Stromal cell of bone marrow (primary cell): ENCODE measurements at regions not wholly inside any gene's neighbourhood (a gene's known extent, or its start where the extent isn't known, plus 50 kb on each side); places are given as distances from the start of the nearest gene placed in this dataset.
"Not testable (repeated sequence)": the region's sequence is repeated elsewhere in the genome, so short reads cannot be mapped to it uniquely, and the experiment has no call there.

Source experiments
- DNase-seq: peaks from one replicate; pipeline ENCODE4 v3.0.0-alpha.2; 2012; ENCODE audit warnings: low read depth

GRCh38 chr6:158920311-158920905 lies 79.6 kb downstream of the RSPH3 start:
- DNase-seq: no peak

DNA sequence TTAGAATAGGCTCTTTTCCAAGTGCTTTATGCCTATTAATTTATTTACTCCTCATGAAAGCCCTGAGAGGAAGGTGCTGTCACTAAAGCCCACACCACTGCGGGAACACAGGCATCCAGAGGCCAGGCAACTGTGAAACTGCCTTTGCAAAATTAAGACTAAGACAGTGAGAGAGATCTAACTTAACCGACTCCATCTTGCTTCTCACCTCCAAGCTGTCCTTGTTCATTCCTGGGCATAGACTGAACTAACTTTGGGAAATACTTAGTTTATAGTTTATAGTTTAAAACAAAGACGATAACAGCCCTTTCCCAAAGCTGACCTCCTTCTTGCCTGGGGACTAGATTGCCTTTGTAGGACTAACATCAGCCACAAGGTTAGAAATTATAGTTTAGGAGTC lies 80.1 kb downstream of the RSPH3 start:
- no peak for DNase-seq

- no peak for DNase-seq
Measured at GRCh38 chr6:158916617-158917016, 83.4 kb downstream of the RSPH3 start.

GRCh38 chr6:158914923-158915322 lies 85.1 kb downstream of the RSPH3 start:
- DNase-seq: no peak

DNA sequence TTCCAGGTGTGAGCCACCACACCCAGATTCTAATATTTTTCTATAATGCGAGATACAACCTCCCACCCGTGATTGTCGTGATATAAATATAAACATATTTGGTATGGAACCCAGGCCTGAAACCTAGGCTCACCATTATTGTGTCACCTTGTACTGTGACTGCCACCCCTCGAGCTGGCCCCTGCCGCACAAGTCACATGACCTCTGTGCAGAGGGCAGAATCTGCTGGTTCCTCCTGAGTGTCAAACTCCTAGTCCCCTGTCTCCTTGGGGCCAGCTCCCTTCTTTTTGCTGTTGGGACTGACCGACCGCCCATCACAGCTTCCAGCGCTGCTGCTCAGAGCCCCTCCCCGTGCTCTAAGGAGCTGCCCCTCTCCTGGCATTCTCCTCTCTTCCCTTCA lies 86.4 kb downstream of the RSPH3 start:
- no peak for DNase-seq

DNA sequence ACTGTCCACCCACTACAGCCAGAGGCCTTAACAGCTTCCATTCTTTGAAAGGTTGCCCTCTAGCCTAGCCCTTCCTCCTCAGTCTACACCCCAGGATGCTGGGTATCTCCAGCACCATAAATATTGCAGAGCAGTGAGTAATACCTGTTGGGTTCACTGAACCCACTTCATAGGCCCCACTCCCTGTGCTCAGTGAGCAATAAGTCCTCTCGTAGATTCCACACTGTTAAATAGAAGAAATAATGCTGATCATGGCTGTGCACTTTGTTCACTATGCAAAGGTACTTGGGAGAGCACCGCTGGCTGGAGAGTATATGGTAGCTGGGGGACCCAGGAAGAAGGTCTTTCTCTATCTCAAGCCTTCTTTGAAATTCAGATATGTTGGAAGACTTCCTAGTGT lies 87.3 kb downstream of the RSPH3 start:
- DNase-seq: no peak

GRCh38 chr6:158911746-158912480 lies 88.1 kb downstream of the RSPH3 start:
- no peak for DNase-seq

- DNase-seq: no peak
Measured at GRCh38 chr6:158910484-158911440, 89.2 kb downstream of the RSPH3 start.

DNA sequence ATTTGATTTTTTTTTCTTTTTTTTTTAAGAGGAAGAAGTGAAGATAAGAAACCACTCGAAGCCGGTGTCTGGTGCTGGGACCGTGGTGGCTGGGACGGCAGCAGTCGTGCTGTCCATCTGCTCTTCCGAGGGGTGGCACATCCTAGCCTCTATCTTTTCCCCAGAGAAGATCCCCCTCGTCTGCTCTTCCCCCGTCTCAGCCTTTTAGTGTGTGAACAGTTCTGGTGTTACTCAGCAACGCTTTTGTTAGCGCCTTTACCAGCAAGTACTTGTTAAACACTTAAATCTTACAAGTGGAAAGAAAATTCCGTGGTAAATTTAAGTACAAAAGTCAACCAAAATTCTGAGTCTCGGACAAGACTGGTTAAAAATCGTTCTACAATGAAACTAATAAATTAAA lies 90.1 kb downstream of the RSPH3 start:
- no peak for DNase-seq

DNA sequence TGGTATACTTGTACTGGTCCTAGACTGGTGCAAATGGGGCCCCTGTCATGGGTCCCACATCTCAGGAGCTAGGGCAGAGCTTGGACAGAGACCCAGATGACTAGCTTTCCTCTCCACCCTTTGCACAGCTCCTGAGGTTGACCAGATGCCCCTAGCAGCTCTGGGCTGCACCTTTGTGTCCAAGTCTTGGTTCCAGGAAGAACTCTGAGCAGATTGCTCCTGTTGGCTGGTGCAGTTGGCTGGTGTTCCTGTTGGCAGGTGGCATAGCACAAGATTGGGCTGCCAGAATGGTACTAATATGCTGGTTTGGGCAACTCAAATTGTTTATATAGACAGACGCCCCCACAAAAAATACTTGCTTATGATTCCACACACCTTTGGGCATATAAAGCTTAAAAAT lies 89.4 kb upstream of the EZR start:
- DNase-seq: no peak

DNA sequence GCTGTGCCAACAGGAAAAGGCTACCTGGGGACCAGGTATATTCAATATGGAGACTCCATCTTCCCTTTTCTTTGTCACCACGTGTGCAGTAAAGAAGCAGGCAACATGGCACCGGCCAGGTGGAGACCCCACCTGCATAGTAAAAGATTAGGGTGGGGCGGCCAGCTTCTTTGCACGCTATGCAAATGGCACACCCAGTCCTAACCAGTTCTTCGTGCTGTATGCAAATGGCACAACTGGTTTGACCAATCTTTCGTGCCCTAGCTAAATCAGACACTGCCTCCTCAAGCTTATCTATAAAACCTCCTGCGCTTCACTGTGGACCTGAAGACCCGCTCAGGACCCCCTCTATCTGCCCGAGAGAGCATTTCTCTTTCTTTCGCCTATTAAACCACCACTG lies 88.8 kb upstream of the EZR start:
- no peak for DNase-seq

DNA sequence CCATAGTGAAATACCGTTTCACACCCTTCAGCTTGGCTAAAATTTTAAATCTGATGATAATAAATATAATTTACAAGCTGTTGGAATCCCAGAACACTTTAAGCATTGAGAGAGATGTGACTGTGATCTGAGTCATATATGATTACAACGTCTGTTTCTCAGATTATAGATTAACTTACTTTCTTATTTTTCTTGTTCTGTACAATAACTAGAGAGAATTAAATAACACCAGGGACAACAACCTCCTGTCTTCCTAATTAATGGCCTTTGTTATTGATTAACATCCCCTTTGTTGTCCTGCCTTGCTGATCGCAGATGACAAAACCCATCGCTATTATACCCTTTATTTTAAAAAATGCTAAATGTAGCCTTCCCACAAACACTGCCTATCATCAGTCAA lies 87.8 kb upstream of the EZR start:
- no peak for DNase-seq

DNA sequence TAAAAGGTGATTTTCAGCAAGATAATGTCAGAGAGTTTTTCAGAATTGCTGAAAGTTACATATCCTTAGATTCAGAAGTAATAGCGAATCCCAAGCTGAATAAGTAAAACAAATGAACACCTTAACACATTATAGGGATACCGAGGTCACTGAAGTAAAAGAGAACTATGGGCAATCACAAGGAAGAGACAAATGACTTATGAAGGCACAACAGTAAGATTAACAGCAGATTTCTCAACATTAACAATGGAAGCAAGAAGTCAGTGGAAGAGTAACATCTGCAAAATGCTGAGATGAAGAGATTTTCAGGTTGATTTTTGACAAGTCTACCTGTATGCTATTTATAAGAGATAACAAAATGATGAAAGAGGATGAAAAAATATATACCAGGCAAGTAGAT lies 86.1 kb upstream of the EZR start:
- no peak for DNase-seq

GRCh38 chr6:158903801-158904200 lies 84.6 kb upstream of the EZR start:
- no peak for DNase-seq

DNA sequence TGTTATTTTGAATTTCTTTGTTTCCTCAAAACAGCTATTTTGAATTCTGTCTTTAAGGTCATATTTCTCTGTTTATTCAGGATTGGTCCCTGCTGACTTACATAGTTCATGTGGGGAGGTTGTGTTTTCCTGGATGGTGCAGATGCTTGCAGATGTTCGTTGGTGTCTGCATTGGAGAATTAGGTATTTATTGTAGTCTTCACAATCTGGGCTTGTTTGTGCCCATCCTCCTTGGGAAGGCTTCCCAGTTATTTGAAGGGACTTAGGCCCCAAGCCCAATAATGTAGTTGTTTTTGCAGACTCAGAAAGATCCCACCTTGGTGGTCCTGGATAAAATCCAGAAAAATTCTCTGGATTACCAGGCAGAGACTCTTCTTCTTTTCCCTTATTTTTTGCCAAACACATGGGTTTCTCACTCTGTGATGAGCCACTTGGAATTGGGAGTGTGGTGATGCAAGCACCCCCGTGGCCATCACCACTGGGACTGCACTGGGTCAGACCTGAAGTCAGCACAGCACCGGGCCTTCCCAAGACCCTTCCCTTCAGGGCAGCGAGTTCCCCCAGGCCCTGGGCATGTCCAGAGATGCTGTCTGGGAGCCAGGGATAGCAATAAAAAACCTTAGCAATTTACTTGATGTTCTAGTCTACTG lies 81.6 kb upstream of the EZR start:
- DNase-seq: no peak

DNA sequence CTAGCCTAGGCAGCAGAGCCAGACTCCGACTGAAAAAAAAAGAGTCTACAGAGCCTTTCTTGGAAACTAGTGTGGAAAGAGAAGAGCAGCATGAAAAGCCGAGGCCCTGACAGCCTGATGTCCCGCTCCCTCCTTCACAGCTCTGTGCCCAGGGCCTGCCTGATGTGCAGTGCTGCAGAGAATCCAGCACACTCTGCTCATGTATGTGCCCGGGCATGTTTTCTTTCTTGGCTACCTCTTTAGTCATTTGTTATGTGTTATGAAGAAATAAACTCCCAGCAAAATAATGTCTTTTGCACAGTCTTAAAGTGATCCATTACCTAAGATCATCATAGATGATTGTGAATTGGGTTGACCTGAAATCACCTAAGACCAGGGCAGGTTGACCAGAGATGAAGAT lies 78.1 kb upstream of the EZR start:
- DNase-seq: no peak

DNA sequence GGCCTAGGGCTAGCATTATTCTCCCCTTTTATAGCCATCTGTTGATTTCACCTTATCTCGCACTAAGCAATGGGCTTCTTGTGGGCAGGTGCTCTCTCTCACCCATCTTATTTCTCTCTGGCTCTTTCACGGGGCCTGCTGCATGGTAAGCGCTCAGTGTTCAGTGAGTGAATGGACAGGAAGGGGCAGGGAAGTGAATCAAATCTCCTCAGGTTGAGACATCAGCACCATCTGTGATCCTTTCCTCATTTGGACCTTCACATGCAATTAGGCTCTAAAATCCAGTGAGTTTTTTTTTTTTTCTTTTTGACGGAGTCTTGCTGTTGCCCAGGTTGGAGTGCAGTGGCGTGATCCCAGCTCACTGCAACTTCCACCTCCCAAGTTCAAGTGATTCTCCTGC lies 76.5 kb upstream of the EZR start:
- DNase-seq: no peak

- no peak for DNase-seq
Measured at GRCh38 chr6:158894193-158894592, 75.0 kb upstream of the EZR start.

GRCh38 chr6:158892266-158892665 lies 73.1 kb upstream of the EZR start:
- no peak for DNase-seq

DNA sequence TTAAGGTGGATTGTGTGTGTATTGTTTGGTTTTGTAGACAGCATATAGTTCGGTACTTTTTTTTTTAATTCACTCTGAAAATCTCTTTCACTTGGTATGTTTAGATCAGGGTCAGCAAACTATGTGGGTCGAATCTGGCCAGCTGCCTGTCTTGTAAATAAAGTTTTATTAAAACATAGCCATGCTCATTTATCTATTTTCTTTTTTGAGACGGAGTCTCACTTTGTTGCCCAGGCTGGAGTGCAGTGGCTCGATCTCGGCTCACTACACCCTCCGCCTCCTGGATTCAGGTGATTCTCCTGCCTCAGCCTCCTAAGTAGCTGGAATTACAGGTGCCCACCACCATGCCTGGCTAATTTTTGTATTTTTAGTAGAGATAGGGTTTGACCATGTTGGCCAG lies 72.4 kb upstream of the EZR start:
- not testable (repeated sequence) for DNase-seq

- DNase-seq: not testable (repeated sequence)
Measured at GRCh38 chr6:158888171-158888570, 69.0 kb upstream of the EZR start.

DNA sequence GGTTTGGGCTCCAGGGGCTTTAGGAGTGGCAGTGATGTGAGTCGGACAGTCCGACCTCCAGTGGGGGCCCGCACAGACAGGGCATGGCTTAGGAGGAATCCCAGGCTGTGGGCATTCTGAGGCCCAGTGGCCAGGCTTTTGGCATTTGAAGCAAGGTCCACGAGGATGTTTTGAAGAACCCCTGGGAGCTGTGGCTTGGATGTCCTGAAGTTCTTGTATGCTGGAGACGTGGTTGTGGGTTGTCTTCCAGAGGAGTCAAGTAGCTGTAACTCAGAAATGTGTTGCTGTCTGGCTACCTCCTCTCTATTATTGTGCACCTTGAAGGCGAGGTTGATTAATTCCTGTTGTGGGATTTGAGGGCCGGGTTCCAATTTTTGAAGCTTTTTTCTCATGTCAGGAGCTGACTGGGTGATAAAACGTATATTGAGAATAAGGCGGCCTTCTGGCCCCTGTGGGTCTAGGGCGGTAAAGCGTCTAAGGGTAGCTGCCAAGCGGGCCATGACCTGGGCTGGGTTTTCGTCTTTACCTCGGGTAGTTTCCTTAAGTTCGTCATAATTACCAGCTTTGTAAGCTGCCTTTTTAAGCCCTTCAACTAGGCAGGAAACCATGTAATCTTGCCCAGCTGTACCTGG lies 67.3 kb upstream of the EZR start:
- DNase-seq: not testable (repeated sequence)
